SKM-1 treated with dmso at 0.1 percent for 144 hours (cell line): ENCODE measurements at regions not wholly inside any gene's neighbourhood (a gene's known extent, or its start where the extent isn't known, plus 50 kb on each side); places are given as distances from the start of the nearest gene placed in this dataset.

Experiments used
- DNase-seq: peaks from one replicate; lab custom pipeline; 2025; ENCODE audit not compliant: unreplicated experiment; lab: John Stamatoyannopoulos, UW

DNA sequence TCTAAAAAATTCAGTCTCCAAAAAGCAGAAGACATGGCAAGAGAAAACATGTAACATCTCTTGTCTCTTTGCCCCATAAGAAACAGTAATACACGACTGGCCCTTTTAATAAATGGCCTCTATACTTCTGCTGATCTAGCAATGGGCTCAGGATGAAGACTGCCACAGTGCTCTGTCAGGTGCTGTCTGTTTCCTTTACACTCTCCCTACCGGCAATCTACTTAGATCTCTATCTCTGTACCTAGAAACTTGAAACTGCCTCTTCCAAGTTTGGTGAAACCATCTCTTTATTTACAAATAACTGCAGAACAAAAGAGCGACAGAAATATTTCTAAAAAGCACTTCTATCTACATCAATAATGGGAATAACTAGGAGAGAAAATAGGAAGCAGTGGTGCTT, 685.2 kb upstream of the INTU start:
- DNase-seq: no peak

GRCh38 chr4:126954537-126955291, 678.0 kb upstream of the INTU start:
- DNase-seq: no peak

- DNase-seq: no peak
Measured at GRCh38 chr4:126955292-126956183, 677.2 kb upstream of the INTU start.

DNA sequence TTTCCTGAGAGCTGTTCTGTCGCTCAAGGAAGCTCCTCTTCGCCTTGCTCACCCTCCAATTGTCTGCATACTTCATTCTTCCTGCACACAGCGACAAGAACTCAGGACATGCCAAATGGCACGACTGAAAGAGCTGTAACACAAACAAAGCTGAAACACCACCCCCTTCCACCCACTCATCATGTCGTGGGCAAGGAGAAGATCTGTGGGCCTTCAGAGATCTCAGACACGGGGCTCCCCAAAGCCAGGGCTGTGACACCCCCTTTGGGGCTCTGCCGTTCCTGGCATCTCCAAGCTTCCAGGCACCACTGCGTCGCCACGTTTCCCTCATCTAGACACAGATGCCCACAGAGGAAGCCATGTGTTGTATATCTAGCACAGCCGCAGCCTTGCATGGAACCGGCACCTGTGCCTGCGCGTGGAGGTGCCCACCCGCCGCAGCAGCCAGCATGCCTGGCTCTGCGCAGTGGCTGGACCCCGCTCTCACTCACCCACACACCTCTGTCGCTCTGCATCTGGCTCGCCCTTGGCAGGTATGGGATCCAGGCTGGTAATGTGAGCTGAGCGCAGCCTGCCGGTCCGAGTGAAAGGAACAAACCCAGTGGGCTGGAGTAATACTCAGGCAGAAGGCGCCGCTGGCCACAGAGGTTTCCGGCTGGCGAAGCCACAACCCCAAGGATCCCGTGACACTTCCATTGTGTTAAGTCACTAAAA, 676.4 kb upstream of the INTU start:
- no peak for DNase-seq

- DNase-seq: no peak
Measured at GRCh38 chr4:126957556-126957955, 675.2 kb upstream of the INTU start.

DNA sequence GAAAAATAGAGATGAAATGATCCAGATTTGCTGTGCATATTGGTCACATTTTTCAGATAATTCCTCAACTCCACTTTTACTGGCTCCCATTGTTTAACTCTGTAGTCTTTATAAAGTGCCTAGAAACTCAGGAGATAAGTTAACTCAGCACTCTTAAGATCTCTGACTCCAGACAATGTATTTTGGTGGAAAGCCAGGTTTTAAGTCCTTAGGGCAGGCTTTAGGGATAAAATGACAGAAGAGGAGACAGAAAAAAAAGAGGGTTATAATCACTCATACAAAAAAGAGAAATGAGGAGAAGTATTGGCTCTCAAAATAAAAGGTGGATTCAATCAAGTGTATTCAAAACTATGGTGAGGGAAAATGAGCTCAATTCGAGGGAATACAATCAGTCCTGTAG, 674.8 kb upstream of the INTU start:
- DNase-seq: no peak

DNA sequence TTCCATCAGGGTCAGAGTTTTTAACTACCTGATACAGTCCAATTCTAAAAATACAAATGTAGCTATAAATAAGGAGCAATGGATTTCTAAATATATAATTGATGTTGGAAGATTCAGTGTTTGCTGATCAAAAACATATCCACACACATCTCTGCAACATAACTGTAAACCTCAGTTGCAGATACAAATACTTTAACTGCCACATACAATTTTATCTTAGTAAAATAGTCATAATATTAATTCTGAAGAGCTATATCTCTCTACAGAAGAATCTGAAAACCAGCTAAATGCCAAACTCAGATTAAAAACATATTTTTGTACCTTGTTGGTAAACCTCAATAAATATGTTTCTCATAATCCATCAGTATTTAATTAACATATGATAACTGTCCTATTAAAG, 674.3 kb upstream of the INTU start:
- no peak for DNase-seq

GRCh38 chr4:126959056-126959745, 673.6 kb upstream of the INTU start:
- no peak for DNase-seq

GRCh38 chr4:126960760-126961159, 672.0 kb upstream of the INTU start:
- DNase-seq: no peak

GRCh38 chr4:126961661-126962060, 671.1 kb upstream of the INTU start:
- DNase-seq: no peak

DNA sequence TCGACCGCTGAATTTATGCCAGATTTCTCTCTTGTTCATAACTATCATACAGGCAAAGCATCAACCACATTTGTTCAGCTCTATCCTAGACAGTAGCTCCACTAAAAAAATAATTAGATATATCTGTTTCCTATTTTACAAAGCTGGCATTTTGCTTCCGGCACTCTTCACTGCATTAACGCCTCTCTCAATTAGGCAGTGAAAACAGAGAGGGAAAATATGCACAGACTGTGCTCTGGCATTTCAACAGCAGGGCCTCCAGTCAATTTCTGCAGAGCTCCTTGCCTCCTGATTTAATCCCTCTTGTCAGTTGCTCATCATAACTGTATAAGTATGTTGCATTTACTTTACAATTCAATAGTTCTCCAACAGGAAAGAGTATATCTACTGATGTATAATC, 666.9 kb upstream of the INTU start:
- DNase-seq: no peak

GRCh38 chr4:126969360-126970235, 663.2 kb upstream of the INTU start:
- no peak for DNase-seq

- peak; percentile 9 for DNase-seq
Measured at GRCh38 chr4:126973201-126973600, 659.6 kb upstream of the INTU start.

DNA sequence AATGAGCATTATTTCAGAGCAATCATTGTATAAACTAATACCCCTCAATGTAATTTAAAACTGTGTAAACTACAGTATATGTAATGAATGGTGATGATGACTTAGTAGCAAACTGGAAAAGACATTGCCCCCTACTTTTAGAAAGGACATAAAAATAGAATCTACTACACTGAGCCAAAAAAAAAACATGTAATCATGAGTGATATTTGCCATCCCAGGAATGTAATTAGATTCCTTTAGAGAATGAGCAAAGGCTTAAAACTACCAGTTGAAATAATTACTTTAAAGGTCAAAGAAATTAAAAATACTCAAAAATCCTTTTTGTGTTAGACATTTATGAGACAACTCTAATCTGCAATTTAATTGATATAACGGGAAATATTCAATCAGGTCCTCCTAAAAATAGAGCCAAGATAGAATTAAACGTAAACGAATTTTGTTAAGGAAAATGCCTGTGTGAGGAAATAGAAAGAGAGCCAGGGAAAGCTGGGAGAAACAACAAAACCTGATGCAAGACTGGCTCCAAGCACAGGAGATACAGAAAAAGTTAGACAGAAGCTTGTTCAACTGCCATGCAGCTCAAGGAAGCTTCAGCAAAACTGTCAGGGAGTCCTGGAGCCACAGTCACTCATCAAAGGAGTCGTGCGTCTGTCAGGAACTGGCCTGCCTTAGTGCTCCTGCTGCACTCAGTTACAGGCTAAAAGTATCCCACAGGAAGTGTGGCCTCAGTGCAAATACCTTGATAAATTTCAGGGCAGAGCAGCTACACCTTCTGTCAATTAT, 655.7 kb upstream of the INTU start:
- no peak for DNase-seq

DNA sequence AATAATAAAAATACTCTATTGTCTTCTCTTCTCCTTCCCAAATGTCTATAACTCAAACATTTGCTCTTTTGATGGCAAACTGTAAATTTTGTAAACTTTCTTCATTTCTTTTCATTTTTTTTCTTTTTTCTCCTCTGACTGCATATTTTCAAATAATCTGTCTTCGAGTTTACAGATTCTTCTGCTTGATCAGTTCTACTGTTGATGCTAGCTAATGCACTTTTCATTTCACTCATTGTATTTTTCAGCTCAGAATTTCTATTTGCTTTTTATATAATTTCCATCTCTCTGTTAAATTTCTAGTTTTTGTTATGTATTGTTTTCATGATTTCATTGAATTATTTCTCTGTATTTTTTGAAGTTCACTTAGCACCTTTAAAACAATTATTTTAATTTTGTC, 646.8 kb upstream of the INTU start:
- DNase-seq: no peak

DNA sequence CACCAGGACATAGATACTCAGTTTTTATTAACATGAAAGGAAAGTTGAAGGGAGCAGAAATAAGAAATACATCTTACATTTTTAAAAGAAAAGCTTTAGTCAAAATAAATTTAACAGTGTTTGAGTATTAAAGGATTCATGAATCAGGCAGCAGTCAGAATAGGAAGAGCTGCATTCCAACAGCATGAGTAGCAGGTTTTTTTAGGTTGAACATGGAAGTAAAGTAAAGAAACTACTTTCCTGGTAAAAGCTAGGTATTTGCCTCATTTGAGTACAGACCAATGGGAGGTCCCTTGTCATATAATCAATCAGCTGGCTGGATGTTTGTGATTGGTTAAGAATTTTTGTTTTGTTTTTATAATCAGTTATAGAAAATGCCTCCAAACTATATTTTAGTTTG, 645.9 kb upstream of the INTU start:
- no peak for DNase-seq

DNA sequence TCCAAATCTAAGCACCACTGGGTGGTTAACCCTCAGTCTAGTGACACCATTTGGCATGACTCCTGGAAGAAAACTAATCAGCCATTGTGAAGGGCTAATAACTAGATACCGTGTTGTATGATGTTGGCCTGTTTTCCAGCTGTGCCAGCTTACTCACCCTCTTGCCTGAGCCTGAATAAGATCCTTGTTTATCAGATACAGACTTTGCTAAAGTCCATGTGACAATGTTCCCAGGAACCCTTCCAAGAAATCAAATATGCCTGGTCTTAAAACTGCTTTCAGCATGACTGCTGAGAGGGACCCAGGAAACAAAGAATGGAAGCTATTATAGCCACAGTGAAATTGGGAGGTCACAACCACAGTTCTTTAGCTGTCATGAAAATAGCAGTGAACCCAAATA, 640.8 kb upstream of the INTU start:
- no peak for DNase-seq

GRCh38 chr4:126992910-126993309, 639.8 kb upstream of the INTU start:
- DNase-seq: no peak

DNA sequence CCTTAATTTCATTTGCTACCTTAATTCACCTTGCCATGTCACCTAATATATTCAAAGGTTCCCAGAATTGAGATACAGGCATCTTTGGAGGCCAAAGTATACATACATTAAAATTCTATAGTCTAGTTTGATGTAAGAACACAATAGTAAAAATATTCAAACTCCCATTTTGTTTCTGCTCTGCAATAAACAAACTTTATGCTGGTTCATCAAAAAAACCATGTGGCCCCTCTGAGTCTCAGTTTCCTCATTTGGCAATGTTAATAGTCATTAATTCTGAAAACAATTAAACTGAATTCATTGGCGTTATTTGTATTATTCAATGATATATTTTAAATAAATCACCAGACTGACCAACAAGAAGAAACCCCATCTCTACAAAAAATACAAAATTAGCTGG, 639.4 kb upstream of the INTU start:
- DNase-seq: no peak
